HepG2 (cell line): ENCODE measurements at regions not wholly inside any gene's neighbourhood (a gene's known extent, or its start where the extent isn't known, plus 50 kb on each side); places are given as distances from the start of the nearest gene placed in this dataset.

Experiments used
- CTCF ChIP-seq: sonication (generic); formaldehyde crosslinking; IDR thresholded peaks from 2 replicates; pipeline ENCODE4 v1.5.0; 2020; ENCODE audit warnings: mild to moderate bottlenecking, missing genetic modification reagents, moderate library complexity
- HCFC1 ChIP-seq: fragments of 150-350 bp; IDR thresholded peaks from 2 replicates; pipeline ENCODE4 v1.6.1; 2014; ENCODE audit warnings: low read depth, low read length
- MAX ChIP-seq: IDR thresholded peaks from 2 replicates; pipeline ENCODE4 v1.6.1; 2012; ENCODE audit warnings: inconsistent platforms
- PATZ1 ChIP-seq: sonication (generic); formaldehyde crosslinking; IDR thresholded peaks from 2 replicates; pipeline ENCODE4 v1.4.0; 2020; ENCODE audit warnings: missing genetic modification reagents
- PLRG1 ChIP-seq: fragments of 450-650 bp; conservative IDR thresholded peaks from 2 replicates; pipeline ENCODE4 v1.6.1; 2016
- POLR2A ChIP-seq, 2 experiments: IDR thresholded peaks; 2 replicates each; pipeline ENCODE4 v1.6.1; 2011; ENCODE audit warnings: low read depth in 2 of 2, low read length in 2 of 2, mild to moderate bottlenecking in 1 of 2, moderate library complexity in 1 of 2; ENCODE audit not compliant: insufficient read depth in 1 of 2
- PRDM4 ChIP-seq: sonication (generic); formaldehyde crosslinking; IDR thresholded peaks from 2 replicates; pipeline ENCODE4 v1.9.0; 2021; ENCODE audit warnings: missing genetic modification reagents, borderline replicate concordance
- SMC3 ChIP-seq: IDR thresholded peaks from 2 replicates; pipeline ENCODE4 v1.6.1; 2011; ENCODE audit warnings: low read length, improper control_type of control experiment
- YY1 ChIP-seq: IDR thresholded peaks from 2 replicates; pipeline ENCODE4 v1.6.1; 2011; ENCODE audit warnings: low read length, low read depth, moderate library complexity, mild to moderate bottlenecking; ENCODE audit not compliant: insufficient read depth, insufficient replicate concordance
- ZFP91 ChIP-seq: sonication (generic); formaldehyde crosslinking; IDR thresholded peaks from 2 replicates; pipeline ENCODE4 v1.9.0; 2022; ENCODE audit warnings: missing genetic modification reagents, mild to moderate bottlenecking, borderline replicate concordance
- ZSCAN29 ChIP-seq: sonication (generic); formaldehyde crosslinking; conservative IDR thresholded peaks from 2 replicates; pipeline ENCODE4 v1.4.0; 2020; ENCODE audit warnings: mild to moderate bottlenecking, missing genetic modification reagents

- TF ChIP-seq ZSCAN29: no peak
- TF ChIP-seq SMC3: no peak
- TF ChIP-seq PRDM4 (CRISPR knock-in tag): no peak
- TF ChIP-seq CTCF (CRISPR knock-in tag): no peak
- no peak for TF ChIP-seq HCFC1
- no peak for TF ChIP-seq ZFP91 (CRISPR knock-in tag)
- TF ChIP-seq POLR2A (IDR thresholded peaks at IDR 0.05; ENCODE audit: insufficient read depth in 1 of 2, low read depth in 2 of 2, low read length in 2 of 2): no peak
- no peak for TF ChIP-seq MAX
- TF ChIP-seq PLRG1: no peak
- no peak for TF ChIP-seq PATZ1 (CRISPR knock-in tag)
- TF ChIP-seq YY1: no peak
These were observed 436.7 kb downstream of the CETN3 start for GRCh38 chr5:89972901-89973300.
